Activated gamma-delta T cell treated with Interleukin-2 at 50 U/mL for 16 hours (primary cell): ENCODE measurements at regions not wholly inside any gene's neighbourhood (a gene's known extent, or its start where the extent isn't known, plus 50 kb on each side); places are given as distances from the start of the nearest gene placed in this dataset.

Source experiments
- DNase-seq: peaks from one replicate; pipeline ENCODE4 v3.0.0-alpha.2; 2020

DNA sequence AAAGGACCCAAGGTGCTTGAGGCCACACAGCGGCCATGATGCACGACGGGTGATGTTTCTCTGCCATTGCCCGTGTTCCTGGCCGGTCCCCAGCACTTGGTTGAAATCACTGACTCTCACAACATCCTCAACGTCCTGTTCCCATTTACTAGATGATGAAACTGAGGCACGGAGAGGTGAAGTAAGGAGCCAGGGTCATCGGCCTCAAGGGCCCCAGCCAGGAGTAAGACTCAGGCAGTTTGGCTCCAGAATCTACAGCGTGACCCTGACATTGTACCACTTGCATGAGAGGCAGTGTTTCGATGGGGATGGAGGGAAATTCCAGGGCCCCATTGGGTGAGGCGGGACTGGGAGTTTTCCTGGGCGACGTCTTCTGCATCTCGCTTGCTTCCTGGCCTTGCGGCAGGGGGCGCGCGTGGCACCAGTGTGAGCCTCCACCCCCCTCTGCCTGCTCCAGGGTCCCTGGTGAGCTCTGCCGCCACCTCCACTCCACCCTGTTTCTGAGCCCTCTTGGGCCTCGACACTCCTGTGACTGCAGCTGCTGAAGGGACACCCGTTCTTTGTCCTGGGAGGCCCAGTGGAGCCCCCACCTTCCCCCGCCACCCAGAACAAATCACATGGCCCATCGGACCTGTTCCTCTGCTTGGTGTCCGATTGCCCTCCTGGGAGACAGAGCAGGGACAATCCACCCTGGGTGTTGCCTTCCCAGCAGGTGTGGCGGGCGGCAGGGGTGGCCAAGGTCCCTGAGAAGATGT lies 133.0 kb upstream of the GSE1 start:
- no peak for DNase-seq

DNA sequence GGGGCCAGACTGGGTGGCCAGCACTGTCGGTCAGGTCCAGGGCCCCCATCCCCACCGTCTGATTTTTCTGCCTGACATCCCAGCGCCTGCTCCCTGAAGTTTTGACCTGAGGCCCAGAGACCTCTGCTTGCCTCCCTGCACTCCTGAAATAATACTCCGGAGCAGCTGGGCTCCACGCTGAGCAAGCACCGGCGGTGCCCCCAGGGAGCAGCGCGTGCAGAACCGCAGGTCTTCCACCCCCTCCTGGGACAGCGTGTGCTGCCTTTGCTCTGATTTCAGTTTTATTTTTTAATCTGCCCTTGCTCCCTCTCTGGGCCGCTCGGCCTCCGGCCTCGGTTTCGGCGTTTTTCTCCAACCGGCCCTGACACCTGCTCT lies 132.4 kb upstream of the GSE1 start:
- no peak for DNase-seq

DNA sequence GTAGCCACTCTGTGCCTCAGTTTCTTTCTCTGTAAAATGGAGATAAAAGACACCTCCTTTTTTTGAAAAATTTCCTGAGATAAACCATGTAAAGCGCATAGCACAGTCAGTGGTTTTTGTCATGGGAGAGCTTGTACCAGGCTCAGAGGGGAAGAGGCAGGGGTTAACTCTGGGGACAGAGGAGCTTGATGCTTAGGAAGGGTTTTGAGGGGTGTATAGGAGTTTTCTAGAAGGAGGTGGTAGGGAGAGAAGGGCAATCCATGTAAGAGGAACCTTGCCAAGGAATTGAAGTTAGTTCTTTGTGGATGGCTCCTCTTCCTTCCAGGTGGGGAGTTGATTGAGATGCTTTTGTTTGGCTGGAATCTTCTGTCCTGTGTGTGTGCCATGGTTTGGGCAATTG lies 131.9 kb upstream of the GSE1 start:
- no peak for DNase-seq

DNA sequence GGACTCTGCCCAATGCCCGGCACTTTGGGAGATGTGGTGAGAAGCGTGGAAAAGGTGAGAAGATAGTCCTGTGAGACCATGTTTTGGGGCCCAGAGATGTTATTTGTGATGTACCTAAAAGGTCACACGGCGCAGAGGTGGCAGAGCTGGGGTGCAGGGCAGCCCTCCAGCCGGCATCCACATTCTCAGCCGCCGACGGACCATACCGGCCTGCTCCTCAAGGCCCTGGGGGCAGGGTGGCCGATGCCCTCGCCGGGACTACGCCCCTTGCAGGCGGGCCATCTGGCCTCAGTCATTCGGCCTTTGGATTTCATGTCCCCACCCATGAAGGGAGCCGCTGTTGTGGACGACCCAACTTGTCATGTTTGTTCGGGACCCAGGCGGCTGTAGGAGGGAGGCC lies 131.4 kb upstream of the GSE1 start:
- no peak for DNase-seq

DNA sequence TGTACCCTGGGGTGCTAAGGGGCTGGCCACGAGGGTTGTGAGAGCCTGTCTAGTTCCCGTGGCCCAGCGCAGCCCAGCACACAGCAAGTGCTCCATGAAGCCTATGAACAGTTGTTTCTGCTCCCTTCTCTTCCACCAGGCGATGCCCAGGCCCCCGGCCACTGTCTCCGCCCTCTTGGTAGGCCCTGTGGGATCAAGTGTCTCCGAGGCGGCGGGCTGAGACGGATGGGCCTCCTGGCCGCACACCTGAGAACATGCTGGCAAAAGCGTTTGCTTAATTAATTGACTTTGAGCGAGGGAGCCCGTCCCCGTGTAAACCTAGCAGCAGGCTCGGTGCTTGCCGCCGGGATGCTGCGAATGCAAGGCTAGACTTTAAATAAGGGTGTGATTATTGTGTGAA lies 129.7 kb upstream of the GSE1 start:
- no peak for DNase-seq

DNA sequence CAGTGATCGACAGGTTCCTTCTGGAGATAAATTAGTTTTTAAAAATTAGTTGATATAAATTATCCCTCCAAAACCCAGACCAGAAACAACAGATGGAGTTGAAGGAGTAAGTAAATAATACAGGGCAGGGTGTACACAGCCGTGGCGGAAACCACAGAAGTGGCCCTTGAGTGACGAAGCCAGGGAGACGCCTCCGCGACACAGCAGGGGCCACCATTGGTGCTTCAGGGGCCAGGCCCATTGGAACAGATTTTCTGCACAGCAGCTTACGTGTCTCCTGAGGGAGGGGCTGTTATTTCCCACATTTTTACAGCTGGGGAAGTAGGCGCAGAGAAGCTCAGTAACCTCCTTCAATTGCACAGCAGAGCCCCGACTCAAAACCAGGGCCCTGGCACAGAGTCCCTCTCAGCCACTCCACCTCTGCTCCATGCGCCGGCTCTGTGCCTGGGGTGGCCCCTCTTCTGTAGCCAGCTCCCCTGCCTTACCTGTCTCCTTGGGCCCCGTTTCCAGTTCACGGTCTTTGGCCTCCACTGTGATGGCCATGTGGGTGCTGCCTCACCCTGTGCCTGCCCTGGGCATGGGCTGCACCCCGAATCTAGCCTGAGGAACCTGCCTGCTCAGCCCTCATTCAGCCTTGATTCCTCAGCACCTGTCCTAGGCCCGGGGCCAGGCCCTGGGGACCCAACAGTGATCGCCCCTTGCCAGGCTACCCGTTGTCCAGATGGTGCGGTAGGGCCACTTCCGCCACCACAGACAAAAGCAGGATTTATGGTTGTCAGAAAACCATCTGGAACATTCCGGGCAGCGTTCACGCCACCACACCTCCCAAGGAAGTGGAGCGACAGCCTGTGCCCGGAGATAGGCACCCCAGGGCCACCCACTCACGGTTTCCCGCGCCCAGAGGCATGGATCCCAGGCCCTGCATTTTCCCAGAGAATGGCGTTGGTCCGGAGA lies 128.5 kb upstream of the GSE1 start:
- DNase-seq: no peak

DNA sequence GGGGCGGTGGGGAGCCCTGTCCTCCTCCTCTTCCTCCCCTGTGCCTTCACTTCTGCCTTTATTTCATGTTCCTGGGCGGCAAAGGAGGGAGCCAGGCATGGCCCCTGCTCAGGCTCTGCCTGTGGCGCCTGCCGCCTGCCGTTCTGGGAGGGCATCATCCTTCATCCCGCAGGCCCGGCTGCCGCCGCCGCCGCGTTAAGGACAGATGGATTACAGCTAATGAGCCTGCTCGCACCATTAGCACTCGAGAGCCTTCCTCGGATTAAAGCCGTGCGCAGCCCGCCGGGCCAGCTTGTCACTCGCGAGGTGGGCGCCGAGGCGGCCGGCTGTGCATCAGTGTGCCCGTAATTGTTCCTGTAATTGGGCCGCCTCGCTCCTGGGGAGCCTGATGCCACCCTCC lies 127.7 kb upstream of the GSE1 start:
- DNase-seq: no peak

DNA sequence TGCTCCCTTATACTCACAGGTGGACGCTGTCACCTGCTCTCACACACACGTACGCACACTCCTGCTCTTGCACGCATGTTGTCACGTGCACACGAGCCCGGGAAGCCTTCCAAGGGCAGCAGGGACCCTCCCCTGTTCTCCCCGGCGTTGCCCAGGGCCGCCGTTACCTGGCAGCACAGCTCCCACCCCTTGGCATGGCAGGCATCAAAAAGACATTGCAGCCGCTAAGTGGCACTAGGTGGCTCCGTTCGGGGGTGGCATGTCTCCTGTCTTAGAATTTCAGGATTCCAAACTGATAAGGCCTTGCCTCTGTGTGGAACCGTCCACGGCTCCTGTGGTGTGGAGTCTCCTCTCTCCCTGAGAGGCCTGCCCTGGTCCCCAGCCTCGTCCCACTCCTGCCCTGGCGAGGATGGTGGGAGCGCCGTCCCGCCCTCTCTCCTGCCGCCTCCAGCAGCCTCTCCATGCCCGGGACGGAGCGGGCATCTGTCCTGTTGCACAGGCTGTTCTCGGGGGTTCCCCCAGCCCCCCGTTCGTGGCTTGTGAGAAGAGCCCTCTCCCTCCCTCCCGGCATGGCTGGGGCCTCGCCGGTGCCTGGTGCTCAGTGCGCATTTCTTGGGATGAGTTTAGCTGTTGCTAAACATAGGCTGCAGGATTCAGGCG lies 126.7 kb upstream of the GSE1 start:
- DNase-seq: no peak

DNA sequence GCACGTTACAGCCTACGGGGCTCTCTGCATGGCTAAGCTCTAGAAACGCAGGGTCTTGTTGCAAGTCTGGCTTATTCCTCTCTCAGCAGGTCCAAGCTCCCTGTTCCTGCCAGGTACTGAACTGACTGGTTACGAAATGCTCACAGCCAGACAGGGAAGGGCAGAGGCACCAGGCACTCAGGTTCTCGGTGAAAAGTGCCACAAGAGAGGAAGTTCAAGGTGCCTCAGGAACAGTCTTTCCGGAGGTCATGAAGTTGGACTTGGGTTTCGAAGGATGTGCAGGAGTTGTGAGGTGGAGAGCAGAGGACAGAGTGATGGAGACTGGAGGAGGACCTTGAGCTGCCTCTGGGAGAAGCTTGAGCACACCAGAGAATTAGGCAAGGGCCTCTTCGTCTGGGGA lies 124.7 kb upstream of the GSE1 start:
- no peak for DNase-seq

DNA sequence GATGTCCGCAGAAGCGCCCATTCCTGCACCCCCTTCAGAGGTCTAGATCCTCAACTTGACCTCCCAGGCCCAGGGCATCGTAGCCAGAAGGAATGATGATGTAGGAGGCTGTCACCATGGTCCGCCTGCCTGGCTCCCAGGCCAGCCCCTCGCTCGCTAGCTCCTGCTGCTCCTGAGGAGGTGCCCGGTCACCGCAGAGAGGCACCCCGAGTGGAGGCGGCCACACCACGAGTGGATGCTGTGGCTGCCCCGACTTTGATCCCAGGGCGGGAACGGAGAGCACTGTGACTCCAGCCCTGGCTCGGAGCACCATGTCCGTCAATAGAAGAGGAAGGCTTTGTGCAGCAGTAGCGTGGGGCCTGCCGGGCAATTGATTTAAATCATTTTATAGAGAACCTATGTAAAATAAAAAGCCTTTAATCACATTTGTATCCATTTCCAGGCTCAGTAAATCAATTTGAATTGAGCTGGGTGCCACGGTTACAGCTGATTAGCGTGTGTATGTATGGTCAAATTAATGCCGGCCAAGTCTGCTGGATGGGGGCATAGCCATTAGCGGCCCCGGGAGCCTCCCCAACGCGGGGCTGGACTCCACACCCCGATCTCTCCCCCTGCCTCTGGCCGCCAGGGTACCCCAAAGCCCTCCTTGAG lies 122.6 kb upstream of the GSE1 start:
- DNase-seq: no peak

DNA sequence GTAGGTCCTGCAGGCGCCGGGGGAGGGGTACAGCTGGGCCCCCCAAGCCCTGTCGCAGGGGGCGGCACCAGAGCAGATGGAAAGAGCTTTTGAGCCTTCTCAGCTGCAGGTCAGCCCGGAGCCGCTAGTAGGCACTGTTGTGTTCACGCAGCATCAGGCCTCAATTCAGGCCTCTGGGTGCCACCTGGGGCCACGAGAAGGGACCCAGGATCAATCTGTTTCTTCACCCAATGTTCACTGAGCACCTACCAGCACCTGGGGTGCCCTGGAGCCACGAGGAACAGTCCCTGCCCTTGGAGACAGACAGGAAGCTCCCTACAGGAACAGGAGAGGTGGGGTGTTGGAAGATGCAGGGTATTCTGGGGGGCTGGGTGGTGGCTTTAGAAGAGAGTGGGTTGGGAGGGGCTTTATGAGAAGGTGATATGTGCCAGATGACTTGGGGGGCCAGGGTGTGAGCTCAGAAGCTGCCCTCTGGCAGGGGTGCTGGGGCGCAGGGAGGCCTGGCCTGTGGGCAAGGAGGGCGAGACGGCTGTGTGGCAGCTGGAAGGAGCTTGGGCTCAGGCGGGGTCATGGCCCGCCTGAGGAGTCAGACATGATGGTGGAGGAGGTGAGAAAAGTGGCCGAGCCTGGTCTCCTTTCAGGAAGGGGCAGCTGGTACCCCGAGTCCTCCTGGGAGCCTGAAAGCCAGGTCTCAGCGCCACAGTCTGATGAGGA lies 121.9 kb upstream of the GSE1 start:
- DNase-seq: peak; percentile 25

DNA sequence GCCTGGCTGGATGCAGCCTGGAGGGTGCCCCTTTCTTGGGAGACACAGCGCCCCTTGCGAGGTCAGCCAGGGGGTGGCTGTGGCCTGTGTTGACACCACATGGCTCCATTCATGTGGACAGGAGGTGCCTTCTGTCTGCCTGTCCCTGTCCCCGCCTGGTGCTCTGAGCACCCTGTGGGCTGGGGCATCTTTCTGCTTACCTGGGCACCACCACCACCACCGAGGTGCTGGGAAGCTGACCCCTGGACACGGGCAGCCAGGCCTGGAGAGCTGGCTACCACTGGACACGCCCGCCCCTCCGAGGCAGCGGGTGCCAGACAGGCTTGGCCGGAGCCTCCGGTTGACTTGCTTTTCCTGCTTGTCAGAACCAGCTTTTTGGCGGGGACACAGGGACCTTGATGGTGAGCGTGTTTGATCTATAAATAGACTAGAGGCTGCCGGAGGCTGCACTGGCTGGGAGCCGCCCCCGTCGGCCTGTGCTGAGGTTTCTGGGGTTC lies 121.3 kb upstream of the GSE1 start:
- DNase-seq: no peak

DNA sequence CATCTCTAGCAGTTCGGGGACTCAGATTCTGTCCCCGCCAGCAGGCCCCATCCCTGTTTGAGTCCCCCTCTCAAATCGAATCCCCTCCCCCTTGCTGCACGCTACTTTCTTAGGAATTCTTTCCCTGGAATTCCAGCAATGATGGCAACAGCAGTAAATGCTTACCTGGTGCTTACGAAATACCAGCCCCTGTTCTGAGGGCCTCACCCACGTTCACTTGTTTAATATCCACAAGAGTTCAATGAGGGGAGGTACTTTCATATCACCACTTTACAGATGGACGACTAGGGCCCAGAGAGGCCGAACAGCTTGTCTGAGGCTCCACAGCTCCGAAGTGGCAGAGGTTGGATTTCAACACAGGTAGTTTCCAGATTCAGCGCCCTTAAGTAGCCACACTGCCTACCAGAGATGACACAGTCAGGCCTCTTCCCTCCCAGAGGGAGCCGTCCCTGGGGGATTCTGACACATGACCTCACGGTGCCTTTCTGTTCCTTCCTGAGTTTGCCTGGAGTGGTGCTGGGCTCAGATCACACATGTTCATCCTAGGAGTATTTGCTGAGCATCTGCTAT lies 120.7 kb upstream of the GSE1 start:
- no peak for DNase-seq

DNA sequence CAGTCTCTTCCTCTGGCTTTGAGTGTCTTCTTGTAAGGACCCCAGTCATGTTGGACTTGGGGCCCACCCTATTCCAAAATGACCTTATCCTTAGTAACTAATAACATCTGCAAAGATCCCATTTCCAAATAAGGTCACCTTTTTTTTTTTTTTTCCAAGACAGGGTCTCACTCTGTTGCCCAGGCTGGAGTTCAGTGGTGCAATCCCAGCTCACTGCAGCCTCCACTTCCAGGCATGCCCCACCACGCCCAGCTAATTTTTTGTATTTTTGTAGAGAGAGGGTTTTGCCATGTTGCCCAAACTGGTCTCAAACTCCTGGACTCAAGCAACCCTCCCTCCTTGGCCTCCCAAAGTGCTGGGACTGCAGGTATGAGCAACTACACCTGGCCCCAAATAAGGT lies 118.8 kb upstream of the GSE1 start:
- no peak for DNase-seq

DNA sequence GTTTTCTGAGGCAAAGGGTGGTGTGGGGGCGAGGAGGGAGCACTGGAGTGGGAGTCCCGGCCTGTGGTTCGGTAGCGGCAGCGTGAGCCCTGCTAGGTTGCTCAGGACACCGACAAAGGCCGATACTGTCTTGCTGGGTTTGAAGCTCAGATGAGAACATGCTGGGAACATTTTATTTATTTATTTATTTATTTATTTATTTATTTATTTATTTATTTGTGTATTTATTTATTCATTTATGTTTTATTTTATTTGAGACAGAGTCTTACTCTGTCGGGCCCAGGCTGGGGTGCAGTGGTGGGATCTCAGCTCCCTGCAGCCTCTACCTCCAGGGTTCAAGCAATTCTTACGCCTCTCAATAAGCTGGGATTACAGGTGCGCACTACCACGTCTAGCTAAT lies 117.9 kb upstream of the GSE1 start:
- DNase-seq: no peak

DNA sequence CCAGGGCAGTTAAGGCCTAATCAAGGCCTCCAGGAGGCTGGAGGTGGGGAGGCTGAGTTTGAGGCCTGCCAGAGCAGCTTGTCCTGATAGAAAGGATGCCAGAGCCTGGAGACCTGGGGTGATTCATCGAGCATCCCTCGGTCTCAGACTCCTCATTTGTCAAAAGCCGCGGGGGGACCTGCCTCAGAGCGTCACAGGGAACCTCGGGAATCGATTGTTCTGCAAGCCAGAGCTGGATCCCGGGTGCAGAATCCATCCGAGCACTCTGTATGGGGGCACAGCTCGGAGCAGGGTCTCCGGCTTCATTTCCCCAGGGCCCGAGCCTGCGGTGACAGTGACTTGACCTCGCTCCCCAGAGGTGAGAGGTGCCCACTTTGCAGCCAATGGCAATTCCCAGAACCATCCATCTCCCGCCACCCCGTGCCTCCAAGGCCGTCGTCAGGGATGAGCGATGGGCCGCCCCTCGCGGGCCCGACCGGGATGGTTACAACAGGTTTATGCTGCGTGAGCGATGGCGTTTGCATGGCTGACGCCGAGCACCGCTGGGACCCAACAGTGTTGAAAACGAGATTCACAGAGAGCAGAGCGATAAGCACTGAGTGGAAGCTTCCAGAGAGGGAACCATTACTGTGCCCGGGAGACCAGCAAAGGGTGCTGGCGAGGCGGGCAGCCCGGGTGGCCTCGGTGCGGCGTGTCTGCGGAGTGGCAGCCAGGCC lies 117.1 kb upstream of the GSE1 start:
- DNase-seq: no peak

DNA sequence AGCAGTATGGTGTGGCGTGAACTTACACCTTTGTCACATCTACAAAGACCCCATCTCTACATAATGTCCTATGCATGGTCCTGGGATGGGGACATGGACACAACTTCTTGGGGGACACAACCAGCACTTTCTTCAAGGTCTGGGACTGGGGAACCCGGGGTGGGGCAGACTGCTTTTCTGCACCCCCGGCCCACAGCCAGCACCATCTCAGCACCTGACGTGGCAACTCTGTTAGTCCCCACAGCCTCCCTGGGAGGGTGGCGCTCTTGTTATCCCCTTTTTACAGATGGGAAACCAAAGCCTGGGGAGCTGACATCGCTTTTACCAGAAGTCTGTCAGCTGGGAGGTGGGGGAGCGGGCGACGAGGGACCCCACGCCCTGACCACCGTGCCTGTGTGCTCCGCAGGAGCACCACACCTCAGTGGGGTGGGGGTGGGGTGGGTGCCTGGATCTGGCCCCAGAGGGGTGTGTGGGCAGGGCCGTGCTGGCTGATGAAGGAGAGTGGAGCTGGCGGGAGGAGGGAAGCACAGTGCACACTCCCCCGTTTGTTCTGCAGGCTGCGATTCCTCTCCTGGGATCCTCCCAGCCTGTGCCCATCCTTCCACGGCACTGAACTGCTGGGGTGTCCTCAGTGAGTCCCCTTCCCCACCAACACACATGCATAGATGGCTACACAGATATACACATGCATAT lies 115.4 kb upstream of the GSE1 start:
- no peak for DNase-seq

DNA sequence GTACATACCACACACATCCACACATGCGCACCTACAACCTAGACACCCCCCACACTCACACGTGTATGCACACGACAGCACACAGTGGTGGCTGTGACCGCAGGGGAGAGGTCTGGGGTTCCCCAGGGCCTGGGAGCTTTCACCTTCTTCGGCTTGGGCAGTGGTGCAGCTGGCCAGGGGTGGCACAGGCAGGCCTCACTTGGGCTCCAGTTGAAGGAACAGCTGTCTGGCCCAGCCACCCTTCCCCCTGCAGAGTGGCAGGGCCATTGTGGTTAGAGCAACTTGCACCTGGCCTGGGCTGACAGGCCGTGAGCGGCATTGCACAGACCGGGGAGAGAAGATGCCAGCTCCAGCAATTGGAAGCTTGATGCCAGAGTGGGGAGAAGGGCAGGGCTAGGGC lies 114.5 kb upstream of the GSE1 start:
- DNase-seq: no peak

DNA sequence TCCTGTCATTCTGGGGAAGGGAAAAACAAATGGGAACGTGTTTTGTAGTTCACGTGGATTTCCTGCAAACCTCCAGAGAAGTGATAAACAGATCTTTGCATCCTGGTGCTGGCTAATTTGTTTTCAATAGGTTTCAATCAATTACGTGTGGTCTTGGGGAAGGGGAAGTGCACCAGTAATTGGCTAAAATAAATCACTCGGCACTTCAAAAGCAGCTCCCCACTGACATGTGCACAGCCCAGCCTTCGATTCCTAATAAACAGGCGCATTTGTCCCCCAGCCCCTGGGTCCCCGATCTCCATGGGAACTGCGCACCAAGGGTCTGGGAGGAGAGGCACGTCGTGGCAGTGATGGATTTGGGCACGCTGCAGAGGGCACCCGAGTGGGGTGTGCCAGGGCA lies 112.9 kb upstream of the GSE1 start:
- no peak for DNase-seq

DNA sequence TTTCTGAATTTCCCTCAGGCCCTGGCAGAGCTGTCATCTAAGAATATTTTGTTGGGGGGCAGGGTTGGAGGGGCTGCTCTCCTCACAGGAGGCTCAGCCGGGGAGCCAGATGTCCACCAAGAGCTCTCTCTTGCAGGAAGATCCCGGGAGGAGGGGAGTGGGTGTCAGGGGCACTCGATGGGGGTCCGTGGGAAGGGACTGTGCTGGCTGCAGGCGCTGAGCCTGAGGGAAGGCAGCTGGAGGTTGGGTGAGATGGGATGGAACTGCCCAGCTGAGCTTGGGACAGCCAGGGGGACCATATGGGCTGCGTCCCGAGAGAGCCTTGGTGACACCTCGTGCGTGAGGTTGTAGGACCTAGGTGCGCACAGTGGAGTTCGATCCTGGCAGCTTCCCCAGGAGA lies 111.2 kb upstream of the GSE1 start:
- no peak for DNase-seq

DNA sequence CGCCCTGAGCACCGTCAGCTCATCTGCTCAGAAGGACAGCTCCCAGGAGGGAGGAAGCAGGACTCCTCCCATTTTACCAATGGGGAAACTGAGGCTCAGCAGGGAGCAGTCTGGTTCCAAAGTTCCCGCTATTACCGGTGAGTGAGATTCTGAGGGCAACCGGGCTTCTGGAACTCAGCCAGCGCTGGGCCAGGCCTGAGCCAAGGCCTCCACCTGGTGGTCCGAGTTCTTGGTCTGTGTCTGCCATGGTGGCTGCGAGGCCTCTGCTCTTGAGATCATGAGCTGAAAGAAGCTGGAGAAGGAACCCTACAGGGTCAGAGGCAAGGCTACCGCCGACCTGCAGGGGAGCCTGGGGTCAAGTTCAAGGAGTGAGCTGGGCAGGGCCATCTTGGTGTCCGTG lies 110.8 kb upstream of the GSE1 start:
- no peak for DNase-seq
